ENCODE measurements at regions not wholly inside any gene's neighbourhood (a gene's known extent, or its start where the extent isn't known, plus 50 kb on each side); places are given as distances from the start of the nearest gene placed in this dataset.
"Not testable (repeated sequence)": the region's sequence is repeated elsewhere in the genome, so short reads cannot be mapped to it uniquely, and the experiment has no call there.

GRCh38 chr1:101123904-101124303 is 98.3 kb upstream of the DPH5 start:
- not testable (repeated sequence) for DNase-seq (ENCODE audit: low spot score)

- DNase-seq (ENCODE audit: low spot score): no peak
Observed at GRCh38 chr1:101122452-101123166, 97.0 kb upstream of the DPH5 start.

- DNase-seq (ENCODE audit: low spot score): no peak
Observed at GRCh38 chr1:101121975-101122374, 96.4 kb upstream of the DPH5 start.

GRCh38 chr1:101121504-101121903 is 95.9 kb upstream of the DPH5 start:
- no peak for DNase-seq (ENCODE audit: low spot score)

- no peak for DNase-seq (ENCODE audit: low spot score)
Observed at GRCh38 chr1:101120868-101121267, 95.3 kb upstream of the DPH5 start.

- DNase-seq (ENCODE audit: low spot score): no peak
Observed at GRCh38 chr1:101119289-101119688, 93.7 kb upstream of the DPH5 start.

GRCh38 chr1:101116006-101116405 is 90.4 kb upstream of the DPH5 start:
- no peak for DNase-seq (ENCODE audit: low spot score)

GRCh38 chr1:101115112-101115511 is 89.5 kb upstream of the DPH5 start:
- DNase-seq (ENCODE audit: low spot score): no peak

- DNase-seq (ENCODE audit: low spot score): not testable (repeated sequence)
Observed at GRCh38 chr1:101114128-101114527, 88.5 kb upstream of the DPH5 start.

GRCh38 chr1:101112051-101112780 is 86.6 kb upstream of the DPH5 start:
- DNase-seq (ENCODE audit: low spot score): peak; percentile 26

GRCh38 chr1:101111461-101111860 is 85.9 kb upstream of the DPH5 start:
- DNase-seq (ENCODE audit: low spot score): no peak

GRCh38 chr1:101109791-101110190 is 84.2 kb upstream of the DPH5 start:
- no peak for DNase-seq (ENCODE audit: low spot score)

GRCh38 chr1:101108111-101108500 is 82.5 kb upstream of the DPH5 start:
- DNase-seq (ENCODE audit: low spot score): no peak

- no peak for DNase-seq (ENCODE audit: low spot score)
Observed at GRCh38 chr1:101107496-101108110, 82.0 kb upstream of the DPH5 start.

- DNase-seq (ENCODE audit: low spot score): no peak
Observed at GRCh38 chr1:101105877-101106276, 80.3 kb upstream of the DPH5 start.

- DNase-seq (ENCODE audit: low spot score): no peak
Observed at GRCh38 chr1:101102426-101103156, 77.0 kb upstream of the DPH5 start.

- DNase-seq (ENCODE audit: low spot score): no peak
Observed at GRCh38 chr1:101101360-101101759, 75.8 kb upstream of the DPH5 start.

GRCh38 chr1:101100674-101101073 is 75.1 kb upstream of the DPH5 start:
- no peak for DNase-seq (ENCODE audit: low spot score)

GRCh38 chr1:101098907-101099306 is 73.3 kb upstream of the DPH5 start:
- DNase-seq (ENCODE audit: low spot score): no peak

- no peak for DNase-seq (ENCODE audit: low spot score)
Observed at GRCh38 chr1:101098327-101098726, 72.7 kb upstream of the DPH5 start.

- no peak for DNase-seq (ENCODE audit: low spot score)
Observed at GRCh38 chr1:101089613-101090338, 64.2 kb upstream of the DPH5 start.

GRCh38 chr1:101088431-101088830 is 62.8 kb upstream of the DPH5 start:
- DNase-seq (ENCODE audit: low spot score): no peak
